GM19438 (cell line): ENCODE measurements at regions not wholly inside any gene's neighbourhood (a gene's known extent, or its start where the extent isn't known, plus 50 kb on each side); places are given as distances from the start of the nearest gene placed in this dataset.

ENCODE experiments used
- ATAC-seq: cut with Tn5 transposase; IDR thresholded peaks from one replicate; pipeline ENCODE4 v1.9.1; 2021; ENCODE audit warnings: low read depth; ENCODE audit not compliant: unreplicated experiment

DNA sequence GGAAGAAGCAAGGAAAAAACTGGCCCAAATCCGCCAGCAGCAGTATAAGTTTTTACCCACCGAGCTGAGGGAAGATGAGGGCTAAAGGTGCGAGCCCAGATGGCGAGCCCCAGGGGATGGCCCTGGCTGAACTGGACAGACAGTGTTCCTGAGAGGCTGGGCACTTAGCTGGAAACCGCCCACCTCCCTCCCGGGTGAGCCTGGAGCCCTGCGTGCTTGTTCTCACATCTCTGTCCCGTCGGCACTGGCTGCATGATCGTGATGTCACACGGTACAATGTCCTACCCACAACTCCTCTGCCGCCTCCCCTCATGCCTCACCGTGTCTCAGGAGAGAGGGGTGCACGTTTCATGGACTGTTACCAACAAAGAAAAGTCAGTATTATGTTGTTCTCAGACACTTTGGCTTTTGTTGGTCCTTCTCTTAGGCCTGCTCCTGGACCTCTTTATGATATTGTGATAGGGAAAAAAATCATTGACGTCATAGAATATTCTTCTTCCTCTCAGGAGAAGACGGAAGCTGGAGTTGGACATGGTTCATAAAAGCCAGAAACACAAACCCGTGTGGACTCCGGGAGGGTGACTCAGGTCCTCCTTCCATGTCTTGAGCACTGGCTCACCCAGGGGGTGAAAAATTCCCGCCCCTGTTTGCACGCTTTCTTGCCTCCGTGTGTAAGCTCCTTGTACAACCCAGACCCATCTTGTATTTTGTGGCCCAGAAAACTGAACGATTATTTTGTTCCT is 201.8 kb upstream of the TPM1 start:
- no peak for ATAC-seq

DNA sequence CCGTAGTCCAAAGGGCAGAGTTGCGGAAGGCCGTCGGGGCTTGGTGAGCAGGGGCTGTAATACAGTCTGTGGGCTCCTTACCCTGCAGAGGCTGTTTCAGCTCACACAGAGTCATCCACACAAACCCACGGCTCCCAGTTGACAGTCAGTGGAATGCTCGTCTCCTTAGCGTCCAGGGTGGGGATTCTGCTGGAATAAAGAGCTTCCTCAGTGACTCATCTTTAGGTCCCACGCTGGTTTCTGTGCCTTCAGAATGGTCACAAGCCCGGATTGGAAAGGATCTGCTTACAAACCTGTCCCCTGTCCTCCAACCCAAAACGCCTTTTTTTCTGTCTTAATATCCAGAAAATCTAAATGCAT is 201.3 kb upstream of the TPM1 start:
- ATAC-seq, result no peak

DNA sequence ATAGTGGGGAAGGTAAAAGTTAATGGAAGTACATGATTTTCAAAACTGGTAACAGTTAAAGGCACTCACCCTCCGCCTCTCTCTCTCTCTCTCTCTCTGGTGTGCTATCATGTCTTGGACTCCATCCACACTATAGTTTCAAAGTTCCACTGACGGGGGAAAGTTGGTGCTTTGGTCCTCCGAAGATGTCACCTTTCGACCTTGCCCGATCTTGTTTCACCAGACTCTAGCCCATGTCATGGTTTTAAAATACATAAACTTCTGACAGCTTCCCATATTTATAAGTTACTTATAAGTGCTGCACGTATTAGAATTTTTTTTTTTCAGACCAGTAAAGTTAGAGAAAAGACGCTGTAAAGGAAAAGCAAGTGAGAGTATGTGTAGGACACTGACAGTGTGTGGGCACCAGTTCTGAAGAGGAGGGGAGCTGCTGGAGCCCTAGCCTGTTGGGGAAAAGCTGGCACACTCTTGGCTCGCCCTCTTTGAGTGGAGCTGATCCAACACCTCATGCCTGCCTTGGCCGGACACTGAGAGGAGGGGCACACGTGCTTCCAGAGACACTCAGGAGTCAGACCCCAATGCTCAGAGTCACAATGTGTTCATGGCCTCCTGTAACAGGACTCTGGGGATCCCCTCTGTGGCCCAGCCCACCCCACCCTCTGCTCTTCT is 200.5 kb upstream of the TPM1 start:
- ATAC-seq, result no peak

DNA sequence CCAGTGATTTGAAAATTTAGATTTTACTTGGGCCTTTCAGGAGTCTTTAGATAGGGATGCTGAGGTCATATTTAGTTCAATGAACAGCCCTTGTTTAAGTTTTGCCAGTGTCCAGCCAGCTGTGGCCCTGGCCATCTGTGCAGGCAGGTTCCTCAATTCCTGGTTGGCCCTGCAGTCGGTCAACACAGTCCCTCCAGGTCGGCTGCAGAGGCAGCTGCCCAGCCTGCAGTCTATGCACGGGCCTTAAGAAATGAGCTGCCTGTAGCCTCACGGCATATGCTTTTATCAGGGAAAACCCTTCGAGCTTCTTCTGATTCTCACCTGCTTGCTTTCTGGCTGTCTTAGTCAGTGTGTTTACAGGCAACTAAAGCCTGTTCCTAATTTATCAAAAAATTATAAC is 199.2 kb upstream of the TPM1 start:
- no peak for ATAC-seq

DNA sequence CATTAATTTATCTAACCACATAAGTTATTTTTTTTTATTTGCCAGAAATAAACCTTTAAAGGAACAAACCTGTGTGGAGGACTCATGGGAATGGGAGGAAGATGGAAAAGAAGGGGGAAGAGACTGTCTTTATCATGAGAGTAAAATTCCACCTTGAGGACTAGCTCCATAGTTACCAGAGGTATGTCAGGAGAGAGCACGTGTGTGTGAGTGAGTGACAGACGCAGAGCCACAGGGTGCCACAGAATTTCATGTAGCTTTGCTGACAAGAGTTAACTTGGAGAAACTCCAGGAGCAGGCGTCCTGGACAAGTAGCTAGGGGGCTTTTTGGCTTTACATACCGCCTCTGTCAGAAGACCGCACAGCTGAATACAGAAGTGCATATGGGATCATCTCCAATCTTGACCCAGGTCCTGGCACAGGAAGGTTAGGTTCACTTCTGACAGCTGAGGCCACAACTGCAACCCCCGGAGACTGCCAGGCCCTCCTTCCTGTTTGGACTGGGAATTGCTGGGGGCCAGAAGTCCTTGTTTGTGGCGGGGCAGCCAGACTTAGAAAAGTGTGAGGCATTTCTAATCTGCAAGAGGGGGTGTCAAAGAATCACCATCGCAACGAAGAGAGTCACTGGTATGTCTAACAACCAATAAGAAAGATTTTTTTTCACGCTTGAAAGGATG is 197.8 kb upstream of the TPM1 start:
- no peak for ATAC-seq

DNA sequence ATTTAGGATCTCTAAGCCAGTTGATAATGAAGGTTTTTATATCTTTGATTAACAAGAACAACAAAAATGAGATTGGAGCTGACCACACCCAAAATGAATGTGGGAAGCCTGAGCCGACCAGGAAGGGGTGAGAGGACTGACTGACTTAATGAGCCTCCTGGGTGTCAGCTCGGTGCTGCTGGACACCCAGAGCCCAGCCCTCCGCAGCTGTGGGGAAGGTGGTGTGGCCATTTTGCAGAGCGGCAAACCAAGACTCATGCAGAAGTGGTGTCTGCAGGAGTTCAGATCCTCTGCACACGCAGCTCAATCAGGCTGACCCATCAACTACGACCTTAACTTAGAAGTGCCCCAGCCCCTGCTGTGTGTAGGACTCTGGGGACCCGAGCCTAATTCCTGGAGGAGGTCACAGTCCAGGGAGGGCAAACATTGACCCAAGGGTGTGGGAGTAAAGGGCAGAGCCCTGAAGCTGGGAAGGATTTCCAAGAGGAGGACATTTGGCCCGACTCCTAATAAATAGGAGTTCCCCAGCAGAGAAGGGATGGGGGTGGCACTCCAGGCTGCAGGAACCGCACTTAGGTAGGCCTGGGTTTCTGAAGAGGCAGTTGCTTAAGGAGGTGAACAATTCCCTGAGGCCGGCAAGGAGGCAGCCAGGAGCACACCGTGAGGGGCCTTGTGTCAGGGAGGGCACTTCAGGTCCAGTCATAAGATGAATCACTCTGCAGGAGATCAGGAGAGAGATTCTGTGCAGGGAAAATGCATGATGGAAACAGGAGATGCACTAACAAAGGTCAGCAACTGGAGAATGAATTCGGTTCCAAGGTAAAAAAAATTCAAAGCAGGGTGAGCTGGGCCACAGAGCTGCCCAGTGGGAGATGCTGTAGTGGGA is 197.1 kb upstream of the TPM1 start:
- no peak for ATAC-seq

DNA sequence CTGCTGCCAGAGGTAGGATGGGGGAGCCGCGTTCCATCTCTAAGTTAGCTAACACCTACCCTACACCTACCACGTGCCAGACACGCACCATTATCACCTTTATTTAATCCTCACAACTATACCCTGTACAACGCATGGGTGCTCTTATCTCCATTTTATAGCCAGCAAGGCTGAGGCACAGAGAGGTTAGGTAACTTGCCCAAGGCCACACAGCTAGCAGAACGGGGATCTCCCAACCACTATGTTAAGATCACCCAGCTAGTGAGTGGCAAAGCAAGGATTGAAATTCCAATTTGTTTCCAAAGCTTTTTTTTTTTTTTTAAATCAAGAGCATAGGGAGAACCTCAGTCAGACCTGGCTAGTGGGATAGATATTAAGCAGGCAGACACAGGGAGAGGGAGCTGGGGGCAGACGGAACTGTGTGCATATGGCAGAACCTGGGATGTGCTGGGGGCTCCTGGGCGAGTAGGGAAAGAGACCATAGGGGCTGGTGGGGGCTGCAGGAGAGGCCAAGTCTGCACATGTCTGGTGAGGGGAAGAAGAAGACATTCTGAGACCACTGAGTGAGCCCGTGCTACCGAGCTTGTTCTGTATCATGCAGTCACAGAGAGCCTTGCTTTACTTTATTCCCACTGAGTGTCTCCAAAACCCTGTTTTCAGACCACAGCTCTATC is 196.3 kb upstream of the TPM1 start:
- ATAC-seq, result no peak

DNA sequence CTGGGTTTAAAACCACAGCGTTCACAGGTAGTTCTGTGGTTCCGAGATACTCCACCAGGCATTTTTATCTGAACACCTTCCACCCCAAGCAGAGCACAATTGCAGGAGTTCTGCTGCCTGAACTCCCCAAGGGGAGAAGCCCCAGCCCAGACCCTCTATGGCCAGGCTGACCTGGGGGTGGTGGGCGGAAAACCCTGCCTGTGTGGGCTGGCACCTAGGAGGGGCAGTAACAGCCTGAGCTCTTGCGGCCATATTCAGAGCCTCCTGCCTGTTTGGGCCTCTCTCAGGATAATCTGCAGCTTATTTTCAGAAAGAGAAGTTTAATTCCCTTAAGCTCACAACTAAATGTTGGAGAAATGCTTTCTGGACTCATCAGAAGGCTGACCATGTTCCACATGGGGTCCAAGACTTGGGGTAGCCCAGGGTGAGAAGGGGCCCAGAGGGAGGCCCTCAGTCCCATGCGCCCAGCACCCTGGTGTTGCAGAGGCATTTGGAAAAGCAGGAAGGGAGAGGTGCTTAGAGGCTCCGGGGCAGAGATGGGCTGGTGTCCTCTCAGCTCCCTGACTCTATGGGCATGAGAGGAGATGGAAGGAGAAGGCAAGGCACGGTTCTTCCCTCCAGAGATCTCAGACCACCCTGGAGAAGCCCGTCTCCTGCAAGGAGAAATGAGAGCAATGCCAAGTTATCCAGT is 195.6 kb upstream of the TPM1 start:
- no peak for ATAC-seq

DNA sequence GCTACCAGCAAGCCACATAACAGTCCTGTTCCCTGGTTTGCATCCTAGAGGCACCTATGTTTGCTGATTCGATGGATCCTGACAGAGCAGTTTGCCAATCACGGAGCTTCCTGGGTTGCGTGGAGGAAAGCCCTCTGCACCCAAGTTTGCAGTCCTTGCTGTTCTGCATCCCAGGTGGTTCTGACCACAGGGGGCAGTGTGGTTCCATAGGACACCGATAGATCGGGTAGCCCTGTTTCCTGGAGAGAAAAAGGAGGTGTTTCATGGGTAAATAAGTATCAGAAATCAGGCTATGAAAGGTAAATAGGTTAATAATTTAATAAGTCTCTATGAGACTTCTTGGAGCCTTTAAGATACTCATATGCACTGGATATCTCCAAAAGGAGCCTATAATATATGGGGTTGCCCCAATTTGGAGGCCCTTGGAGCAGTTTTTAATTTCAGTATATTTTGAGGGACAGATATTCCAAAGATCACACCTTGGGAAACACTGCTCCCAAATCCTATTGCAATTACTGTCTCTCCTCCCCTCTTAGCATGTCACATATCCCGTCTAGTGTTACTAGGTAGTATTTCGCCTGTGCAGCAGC is 194.6 kb upstream of the TPM1 start:
- no peak for ATAC-seq

DNA sequence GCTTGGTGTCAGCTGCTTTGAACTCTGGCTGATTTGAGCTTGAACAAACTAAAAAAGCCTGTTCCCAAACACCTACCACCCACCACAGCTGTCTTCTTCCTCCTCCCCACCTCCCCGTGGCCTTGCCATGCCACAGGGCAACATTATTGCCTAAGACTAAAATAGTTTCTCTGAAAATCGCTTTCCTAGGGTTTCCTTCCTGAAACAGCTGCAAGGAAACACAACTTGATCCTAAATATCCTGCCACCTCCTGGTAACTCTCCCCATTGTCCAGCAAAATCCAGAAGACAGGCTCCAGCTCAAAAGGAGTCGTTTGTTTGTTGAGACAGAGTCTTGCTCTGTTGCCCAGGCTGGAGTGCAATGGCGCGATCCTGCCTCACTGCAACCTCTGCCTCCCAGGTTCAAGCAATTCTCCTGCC is 193.9 kb upstream of the TPM1 start:
- ATAC-seq, result no peak

DNA sequence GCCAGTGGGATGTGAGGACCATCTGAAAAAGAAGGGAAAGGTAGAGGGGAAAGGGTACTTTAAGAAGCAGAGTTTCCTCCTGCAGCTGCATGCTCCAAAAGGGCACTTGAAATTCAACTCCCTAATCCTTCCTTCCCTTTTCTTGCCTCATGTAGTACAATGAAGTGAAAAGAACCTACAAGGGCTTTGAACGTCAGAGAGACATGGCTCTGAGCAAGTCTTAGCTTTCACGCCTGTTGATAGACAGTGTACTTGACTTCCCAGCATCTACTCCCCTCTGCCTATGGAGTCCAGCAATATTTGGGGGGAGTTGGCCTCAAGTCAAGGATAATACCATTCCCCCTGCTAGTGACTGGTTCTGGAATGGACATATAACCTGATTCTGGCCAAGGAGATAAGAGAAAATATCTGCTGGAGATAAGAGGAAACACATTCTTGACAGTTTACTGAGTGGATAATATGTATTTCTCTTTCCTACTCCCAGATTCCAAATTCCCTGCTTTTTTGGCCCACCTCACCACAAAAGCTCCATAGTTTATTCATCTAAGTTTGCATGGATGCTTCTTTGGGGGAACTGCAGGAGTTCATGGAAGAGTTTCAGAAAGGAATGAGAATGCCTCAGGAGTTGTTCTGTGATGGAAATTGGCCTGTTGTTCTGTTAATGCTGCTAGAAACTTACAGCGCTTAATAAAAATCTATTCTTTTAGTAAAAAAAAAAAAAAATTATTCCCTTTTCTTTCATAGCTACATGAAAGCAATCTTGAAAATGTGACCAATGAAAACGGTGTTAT is 193.0 kb upstream of the TPM1 start:
- no peak for ATAC-seq

DNA sequence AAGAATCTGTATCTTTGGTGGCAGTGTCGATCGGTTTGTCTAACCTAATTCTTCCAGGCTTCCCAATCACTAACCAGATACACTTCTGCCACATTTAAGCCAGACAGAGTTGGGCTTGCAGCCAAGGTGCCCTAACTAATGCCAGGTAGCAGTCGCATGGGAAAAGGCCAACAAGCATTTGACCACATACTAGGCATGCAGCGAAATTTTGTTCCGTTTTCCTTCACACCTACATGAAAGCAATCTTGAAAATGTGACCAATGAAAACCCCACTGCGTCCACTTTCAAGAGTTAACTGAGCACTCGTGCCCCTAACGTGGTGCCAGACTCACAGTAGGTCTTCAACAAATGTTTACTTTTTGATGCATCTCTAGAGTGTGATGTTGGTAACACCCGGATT is 192.2 kb upstream of the TPM1 start:
- ATAC-seq, result no peak

DNA sequence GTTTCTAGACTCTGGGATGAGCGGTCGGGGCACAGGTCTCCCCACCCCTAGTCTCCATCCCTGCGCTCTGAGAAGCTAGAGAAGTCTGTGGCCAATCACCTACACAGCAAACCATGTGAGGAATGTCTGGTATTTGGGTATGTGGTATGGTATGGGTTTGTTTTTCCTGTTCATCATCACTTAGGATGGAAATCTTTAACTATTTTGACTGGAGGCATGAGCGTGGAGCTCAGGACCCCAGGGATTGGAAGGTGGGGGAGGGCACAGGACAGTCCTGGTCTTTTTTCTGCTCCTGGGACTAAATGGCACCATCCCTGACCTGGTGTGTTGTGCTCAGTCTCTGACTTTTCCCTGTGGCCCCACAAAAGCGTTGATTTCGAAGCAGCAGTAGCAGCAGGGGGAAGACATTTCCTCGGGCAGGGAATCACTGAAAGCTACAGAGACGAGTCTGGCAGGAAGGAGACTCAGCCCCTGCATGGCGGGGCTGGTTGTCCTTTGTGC is 191.7 kb upstream of the TPM1 start:
- no peak for ATAC-seq

DNA sequence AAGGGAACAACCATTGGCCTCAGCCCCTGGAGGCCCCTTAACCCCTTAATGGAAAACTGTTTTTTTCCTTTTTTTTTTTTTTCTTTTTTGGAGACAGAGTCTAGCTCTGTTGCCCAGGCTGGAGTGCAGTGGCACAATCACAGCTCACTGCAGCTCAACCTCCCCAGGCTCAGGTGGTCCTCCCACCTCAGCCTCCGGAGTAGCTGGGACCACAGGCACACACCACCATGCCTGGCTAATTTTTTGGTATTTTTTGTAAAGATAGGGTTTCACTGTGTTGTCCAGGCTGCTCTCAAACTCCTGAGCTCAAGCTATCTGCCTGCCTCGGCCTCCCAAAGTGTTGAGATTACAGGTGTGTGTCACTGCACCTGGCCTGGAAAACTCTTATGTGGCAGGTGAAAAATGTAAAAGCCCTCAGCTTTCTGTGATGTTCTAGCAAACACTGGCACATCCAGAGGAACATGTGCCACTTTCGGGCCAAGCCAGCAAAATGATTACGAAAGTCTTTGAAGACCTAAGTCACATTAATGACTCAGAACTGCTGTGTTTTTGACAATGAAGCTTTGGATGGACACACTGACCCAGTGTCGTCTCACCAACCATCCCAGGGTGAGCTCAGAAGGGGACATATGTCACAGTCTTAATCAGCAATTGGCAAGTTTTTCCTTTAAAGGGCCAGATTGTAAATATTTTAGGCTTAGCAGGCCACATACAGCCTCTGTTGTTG is 189.3 kb upstream of the TPM1 start:
- no peak for ATAC-seq

DNA sequence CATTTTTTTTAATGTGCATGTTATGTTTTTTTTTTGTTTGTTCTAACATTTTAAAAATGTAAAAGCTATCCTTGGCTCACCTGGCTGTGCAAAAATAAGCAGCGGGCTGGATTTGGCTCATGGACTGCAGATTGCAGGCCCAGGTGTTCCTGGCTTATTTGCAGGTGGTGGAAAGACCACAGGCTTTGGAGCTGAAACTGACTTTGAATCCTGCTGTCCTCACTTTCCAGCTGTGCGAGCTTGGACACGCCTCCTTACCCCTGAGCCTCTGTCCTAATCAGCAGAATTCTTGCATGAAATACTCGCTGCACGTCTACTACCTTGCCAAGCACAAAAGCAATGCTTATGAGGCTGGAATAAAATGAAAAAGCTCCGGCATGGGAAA is 188.7 kb upstream of the TPM1 start:
- ATAC-seq, result no peak

DNA sequence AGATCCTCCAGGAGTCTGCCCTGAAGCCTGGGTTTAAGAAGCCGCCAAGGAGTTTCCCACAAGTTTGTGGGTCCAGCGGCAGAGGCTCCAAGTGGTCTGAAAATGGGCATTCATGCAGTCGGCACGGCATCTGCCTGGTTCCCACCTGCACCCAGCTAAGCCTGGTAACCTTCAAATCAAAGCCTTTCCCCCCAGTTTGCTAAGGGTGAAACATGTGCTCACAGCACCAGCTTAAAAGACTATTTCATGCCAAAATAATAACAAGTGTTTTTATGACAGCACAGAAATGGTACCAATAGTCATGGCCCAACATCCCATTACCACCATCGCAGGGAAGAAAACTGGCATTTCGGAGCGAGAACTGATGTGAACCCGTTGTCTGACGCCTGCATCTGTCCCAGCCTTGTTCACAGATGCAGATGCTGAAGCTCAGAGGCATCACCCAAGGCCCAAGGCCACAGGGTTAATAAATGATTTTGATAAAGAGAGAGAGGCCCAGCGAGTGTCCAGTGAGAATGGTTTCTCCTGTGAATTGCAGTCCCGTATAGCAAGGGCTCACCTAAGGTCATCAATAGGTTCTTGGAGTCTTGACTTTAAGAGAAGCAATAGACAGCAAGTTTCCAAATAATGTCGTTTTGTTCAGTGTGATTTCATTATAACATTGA is 188.0 kb upstream of the TPM1 start:
- no peak for ATAC-seq

DNA sequence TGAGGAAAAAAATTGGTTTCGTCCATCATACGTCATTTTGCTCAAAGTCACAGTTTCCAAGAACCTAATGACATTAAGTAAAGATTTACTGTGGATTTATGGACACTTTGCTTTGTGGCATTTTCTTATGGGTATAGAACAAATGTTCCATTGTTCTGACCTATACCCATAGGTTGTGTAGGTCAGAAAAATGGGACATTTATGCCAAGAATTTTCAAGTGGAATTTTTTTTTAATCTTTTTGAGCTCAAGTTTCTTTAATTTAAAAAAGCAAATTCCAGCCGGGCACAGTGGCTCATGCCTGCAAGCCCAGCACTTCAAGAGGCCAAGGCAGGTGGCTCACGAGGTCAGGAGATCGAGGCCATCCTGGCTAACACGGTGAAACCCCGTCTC is 187.5 kb upstream of the TPM1 start:
- ATAC-seq, result no peak
